Ascending aorta (tissue), 2 donors: ENCODE measurements at regions not wholly inside any gene's neighbourhood (a gene's known extent, or its start where the extent isn't known, plus 50 kb on each side); places are given as distances from the start of the nearest gene placed in this dataset.

Experiments used
- DNase-seq, 2 donors: peaks; one replicate each; pipeline ENCODE4 v3.0.0-alpha.2; 2019; ENCODE audit warnings: low spot score in 2 of 2
- H3K27ac ChIP-seq, 2 donors: fragments of 200-600 bp; sonication (generic); one replicate each; pipeline ENCODE4 v1.5.1; 2016 to 2017; ENCODE audit warnings: mild to moderate bottlenecking in 1 of 2
- H3K27me3 ChIP-seq: fragments of 200-600 bp; sonication (generic); one replicate; pipeline ENCODE4 v1.5.1; 2017
- H3K36me3 ChIP-seq, 2 donors: fragments of 200-600 bp; sonication (generic); one replicate each; pipeline ENCODE4 v1.5.1; 2016
- H3K4me1 ChIP-seq, 2 donors: fragments of 200-600 bp; sonication (generic); one replicate each; pipeline ENCODE4 v1.5.1; 2016 to 2017; ENCODE audit warnings: mild to moderate bottlenecking in 1 of 2
- H3K4me3 ChIP-seq, 2 donors: fragments of 200-600 bp; sonication (generic); one replicate each; pipeline ENCODE4 v1.5.1; 2016 to 2017; ENCODE audit warnings: mild to moderate bottlenecking in 1 of 2
- H3K9me3 ChIP-seq, 2 donors: fragments of 200-600 bp; sonication (generic); one replicate each; pipeline ENCODE4 v1.5.1; 2016
- intact Hi-C: fragments of 100-400 bp; cut with DNase I; formaldehyde crosslinking; loops from one replicate; pipeline ENCODE4 v1.15.1; 2023
- TF ChIP-seq, protein P1 (sequence below), 3 experiments: fragments of 200-600 bp in 2 of 3; fragments of 450-650 bp in 1 of 3; sonication (generic) in 2 of 3; IDR thresholded peaks; one replicate each; pipeline ENCODE4 v1.5.1; 2016 to 2019; ENCODE audit warnings: antibody characterized with exemption in 3 of 3, mild to moderate bottlenecking in 1 of 3, moderate library complexity in 1 of 3

DNA sequence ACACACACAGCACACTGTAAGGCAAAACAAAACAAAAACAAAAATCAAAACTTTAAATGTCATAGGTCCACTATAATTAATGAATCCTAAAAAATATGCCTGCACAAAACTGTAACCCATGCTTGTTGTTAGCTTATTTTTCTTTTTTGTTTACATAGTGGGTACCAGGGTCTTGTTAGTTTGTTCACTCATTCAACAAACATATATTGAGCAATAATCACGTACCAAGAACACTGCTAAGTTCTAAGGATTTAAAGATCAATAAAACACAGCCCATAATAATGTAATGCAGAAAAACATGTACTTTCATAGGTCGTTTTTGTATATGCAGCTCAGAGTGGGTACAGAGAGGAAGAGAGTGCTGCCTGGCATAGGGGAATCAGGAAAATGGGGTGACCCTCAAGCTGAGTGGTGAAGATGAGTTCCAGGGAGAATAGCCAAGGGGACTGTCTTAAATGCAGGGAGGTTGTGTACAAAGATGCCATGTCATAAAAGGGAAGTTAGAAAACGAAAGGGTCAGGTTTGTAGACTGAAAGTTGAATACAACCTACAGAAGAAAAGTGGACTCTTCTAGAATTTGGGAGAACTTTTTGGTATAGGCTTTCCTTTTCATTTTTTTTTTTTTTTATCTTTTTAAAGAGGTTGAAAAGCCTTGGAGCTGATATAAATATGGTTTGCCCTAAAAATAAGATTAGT is 113.3 kb upstream of the TBX18 start:
- Histone ChIP-seq H3K27me3 (no peaks in the 10 kb centered on the region), H3K27ac (no peak overlapping the region), H3K36me3 (no peaks in the 10 kb centered on the region), H3K9me3 (no peaks in the 10 kb centered on the region), H3K4me1 (no peaks in the 10 kb centered on the region), H3K4me3 (no peak overlapping the region)
- DNase-seq = no peak
- intact Hi-C loops = no loop called here
- TF ChIP-seq, protein P1, sequence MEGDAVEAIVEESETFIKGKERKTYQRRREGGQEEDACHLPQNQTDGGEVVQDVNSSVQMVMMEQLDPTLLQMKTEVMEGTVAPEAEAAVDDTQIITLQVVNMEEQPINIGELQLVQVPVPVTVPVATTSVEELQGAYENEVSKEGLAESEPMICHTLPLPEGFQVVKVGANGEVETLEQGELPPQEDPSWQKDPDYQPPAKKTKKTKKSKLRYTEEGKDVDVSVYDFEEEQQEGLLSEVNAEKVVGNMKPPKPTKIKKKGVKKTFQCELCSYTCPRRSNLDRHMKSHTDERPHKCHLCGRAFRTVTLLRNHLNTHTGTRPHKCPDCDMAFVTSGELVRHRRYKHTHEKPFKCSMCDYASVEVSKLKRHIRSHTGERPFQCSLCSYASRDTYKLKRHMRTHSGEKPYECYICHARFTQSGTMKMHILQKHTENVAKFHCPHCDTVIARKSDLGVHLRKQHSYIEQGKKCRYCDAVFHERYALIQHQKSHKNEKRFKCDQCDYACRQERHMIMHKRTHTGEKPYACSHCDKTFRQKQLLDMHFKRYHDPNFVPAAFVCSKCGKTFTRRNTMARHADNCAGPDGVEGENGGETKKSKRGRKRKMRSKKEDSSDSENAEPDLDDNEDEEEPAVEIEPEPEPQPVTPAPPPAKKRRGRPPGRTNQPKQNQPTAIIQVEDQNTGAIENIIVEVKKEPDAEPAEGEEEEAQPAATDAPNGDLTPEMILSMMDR (IDR thresholded peaks at IDR 0.05) = no peak

DNA sequence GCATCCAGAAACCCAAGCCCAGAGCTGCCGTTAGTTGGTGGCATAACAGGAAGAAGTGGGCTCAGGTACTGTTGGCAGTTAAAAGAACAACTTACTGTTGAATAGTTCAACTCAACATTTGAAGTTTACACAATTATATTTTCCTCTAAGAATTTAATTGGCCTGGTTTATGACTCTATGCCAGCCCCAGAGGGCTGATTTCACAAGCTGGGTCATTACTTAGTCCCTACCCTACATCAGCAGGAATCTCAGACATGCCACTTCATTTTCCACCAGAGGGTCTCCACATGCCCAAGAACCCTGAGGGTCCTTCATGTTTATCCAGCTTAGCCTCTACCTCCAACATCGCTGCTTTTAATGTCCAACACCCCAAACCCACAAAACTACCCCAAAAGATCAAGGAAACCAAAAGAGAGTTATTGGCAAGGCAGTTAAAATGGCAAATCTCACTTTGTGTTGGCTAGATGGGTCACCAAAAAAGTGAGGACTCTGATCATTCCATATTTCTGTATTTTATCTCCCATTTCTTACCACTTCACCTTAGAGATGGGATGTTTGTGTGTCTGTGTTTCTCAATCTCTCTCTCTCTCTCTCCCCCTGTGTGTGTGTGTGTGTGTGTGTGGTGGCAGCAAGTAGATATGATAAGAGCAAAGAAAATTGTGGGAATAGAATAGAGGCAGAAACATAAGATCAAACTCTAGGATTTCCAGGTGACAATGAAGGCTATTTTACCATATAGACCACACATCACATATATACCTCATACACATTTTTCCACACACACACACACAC is 112.5 kb upstream of the TBX18 start:
- intact Hi-C loops = no loop called here
- Histone ChIP-seq H3K36me3 (no peaks in the 10 kb centered on the region), H3K4me1 (no peaks in the 10 kb centered on the region), H3K27me3 (no peaks in the 10 kb centered on the region), H3K27ac (no peak overlapping the region), H3K9me3 (no peaks in the 10 kb centered on the region), H3K4me3 (no peak overlapping the region)
- TF ChIP-seq, protein P1 (IDR thresholded peaks at IDR 0.05) = no peak
- DNase-seq = no peak

DNA sequence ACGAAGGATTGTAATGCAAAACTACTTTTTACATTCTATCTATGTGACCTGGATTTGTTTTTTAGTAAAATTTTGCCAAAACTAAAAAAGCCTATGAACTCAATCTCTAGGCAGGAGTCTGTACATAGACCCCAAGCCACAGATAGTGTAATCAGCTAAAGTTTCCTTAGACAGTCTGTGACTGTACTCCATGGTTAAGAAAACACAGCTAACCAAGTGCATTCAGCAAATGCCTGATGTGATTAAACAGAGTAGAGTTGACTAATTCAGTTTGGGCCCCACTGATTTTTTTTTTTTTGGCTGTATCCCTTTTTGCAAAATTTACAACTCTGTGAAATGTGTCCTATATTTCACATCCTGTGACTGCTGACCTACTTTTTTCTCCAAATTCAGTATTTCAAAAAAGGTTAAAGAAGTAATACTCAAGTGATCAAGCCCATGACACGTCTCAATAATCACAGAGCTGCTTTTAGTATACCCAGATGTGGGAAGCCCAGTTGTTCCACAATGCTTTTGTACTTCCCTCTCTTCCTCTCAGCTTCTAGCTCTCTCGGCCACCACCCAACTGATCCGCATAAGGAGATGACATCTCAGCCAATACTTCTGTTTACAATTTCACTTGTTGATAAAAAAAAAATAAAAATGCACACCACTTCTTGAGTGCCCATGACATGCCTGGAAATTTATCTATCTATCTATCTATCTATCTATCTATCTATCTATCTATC is 108.8 kb upstream of the TBX18 start:
- intact Hi-C loops = no loop called here

DNA sequence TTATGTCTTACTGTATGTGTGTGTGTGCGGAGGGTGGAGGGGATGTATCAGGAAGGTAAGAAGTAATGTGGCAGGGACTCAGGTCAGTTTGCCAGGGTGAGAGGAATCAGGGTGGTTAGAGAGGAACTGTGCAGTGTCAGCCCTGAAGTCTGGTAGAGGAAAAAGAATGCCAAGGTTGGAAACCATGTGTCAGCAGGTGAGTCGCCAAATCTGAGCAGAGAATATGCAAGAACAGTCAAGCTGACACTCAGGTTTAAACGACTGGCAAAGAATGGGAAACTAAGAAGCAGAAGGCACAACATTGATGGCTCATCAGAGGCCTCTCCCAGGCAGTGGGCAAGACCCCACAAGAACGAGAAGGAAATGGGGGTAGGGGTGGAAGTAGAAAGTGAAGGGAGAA is 107.5 kb upstream of the TBX18 start:
- intact Hi-C loops = no loop called here
- Histone ChIP-seq H3K27me3 (no peaks in the 10 kb centered on the region), H3K36me3 (no peaks in the 10 kb centered on the region), H3K4me1 (no peaks in the 10 kb centered on the region), H3K4me3 (no peak overlapping the region), H3K9me3 (no peaks in the 10 kb centered on the region), H3K27ac (no peak overlapping the region)
- DNase-seq = no peak
- TF ChIP-seq, protein P1 (IDR thresholded peaks at IDR 0.05) = no peak

More for the DNA sequence above, 108.8 kb upstream of the TBX18 start:
- Histone ChIP-seq H3K27me3 (no peaks in the 10 kb centered on the region), H3K4me1 (no peaks in the 10 kb centered on the region), H3K4me3 (no peak overlapping the region), H3K27ac (no peak overlapping the region), H3K36me3 (no peaks in the 10 kb centered on the region), H3K9me3 (no peaks in the 10 kb centered on the region)
- no peak for DNase-seq
- TF ChIP-seq, protein P1 (IDR thresholded peaks at IDR 0.05) = no peak

DNA sequence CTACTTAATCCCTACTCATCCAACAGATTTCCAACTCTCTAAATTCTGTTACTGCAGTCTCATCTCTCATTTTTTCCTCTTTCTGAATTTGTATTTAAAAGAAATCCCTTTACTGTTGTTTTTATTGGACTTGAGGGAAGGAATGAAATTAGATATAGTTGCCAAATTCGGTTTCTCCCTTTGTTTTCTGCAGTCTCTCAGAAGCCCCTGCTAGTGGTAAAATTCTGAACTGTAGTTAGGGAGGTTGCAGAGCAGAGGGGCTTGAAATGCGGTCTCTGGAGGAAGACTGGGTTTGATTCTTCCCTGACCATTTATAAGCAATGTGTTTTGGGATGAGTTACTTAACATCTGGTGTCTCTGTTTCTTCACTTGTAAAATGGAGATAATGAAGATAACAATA is 106.3 kb upstream of the TBX18 start:
- intact Hi-C loops = no loop called here

More for the DNA sequence above, 106.3 kb upstream of the TBX18 start:
- Histone ChIP-seq H3K27me3 (no peaks in the 10 kb centered on the region), H3K9me3 (no peaks in the 10 kb centered on the region), H3K36me3 (no peaks in the 10 kb centered on the region), H3K4me1 (no peaks in the 10 kb centered on the region), H3K27ac (no peak overlapping the region), H3K4me3 (no peak overlapping the region)
- TF ChIP-seq, protein P1 (IDR thresholded peaks at IDR 0.05) = no peak
- no peak for DNase-seq
